ENCODE measurements at regions not wholly inside any gene's neighbourhood (a gene's known extent, or its start where the extent isn't known, plus 50 kb on each side); places are given as distances from the start of the nearest gene placed in this dataset.
"Not testable (repeated sequence)": the region's sequence is repeated elsewhere in the genome, so short reads cannot be mapped to it uniquely, and the experiment has no call there.

- H3K9ac ChIP-seq (ENCODE audit: low read depth, low read length); H3K9me3 ChIP-seq (replicated peaks; ENCODE audit: low read length); H3K27me3 ChIP-seq (ENCODE audit: control insufficient read depth, insufficient read depth, low read length); H3K4me3 ChIP-seq (ENCODE audit: low read length); H3K36me3 ChIP-seq (ENCODE audit: insufficient read depth, low read length); H3K4me2 ChIP-seq (ENCODE audit: low read length); H3K4me1 ChIP-seq (ENCODE audit: control insufficient read depth, insufficient read depth, low read length): not testable (repeated sequence)
Measured at GRCh38 chr13:81146576-81146975, 805.6 kb upstream of the SPRY2 start.

DNA sequence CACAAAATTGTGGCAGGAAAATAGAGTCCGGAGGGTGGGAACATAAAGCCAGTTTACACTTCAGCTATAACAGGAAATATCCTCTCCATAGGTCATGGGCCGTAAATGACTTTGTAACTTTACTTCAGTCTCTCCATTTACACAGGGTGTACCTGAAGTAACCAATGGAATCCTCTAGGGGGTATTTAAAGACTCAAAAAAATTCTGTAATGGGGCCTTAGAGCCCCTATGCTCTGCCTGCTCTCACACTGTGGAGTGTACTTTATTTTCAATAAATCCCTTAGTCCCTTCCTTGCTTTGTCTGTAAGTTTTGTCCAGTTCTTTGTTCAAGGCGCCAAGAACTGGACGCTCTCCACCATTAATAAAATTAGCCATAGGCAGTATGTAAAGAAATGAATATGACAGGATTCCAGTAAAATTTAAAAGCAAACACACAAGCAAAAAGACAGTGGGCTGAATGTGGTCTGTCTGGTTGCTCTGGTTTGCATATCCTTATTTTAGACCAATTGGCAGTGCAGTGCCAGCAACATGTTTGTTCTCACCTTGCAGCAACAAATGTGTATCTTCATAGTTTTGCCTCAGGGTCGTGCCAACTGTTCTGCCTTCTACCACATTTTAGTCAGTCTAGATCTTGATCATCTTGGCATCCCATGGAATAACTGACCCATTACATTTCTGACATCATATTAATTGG lies 801.5 kb upstream of the SPRY2 start:
- Histone ChIP-seq H3K4me3 (ENCODE audit: low read length) (no peak overlapping the region), H3K9me3 (replicated peaks; ENCODE audit: low read length) (no peaks in the 10 kb centered on the region), H3K36me3 (ENCODE audit: insufficient read depth, low read length) (no peaks in the 10 kb centered on the region), H3K9ac (ENCODE audit: low read depth, low read length) (no peak overlapping the region), H3K27me3 (ENCODE audit: control insufficient read depth, insufficient read depth, low read length) (no peaks in the 10 kb centered on the region), H3K4me1 (ENCODE audit: control insufficient read depth, insufficient read depth, low read length) (no peaks in the 10 kb centered on the region), H3K4me2 (ENCODE audit: low read length) (no peak overlapping the region)

- no peak overlapping the region for H3K9ac ChIP-seq (ENCODE audit: low read depth, low read length)
- H3K9me3 ChIP-seq (replicated peaks; ENCODE audit: low read length) = no peaks in the 10 kb centered on the region
- H3K36me3 ChIP-seq (ENCODE audit: insufficient read depth, low read length) = no peaks in the 10 kb centered on the region
- no peak overlapping the region for H3K4me2 ChIP-seq (ENCODE audit: low read length)
- no peaks in the 10 kb centered on the region for H3K4me1 ChIP-seq (ENCODE audit: control insufficient read depth, insufficient read depth, low read length)
- no peak overlapping the region for H3K4me3 ChIP-seq (ENCODE audit: low read length)
- H3K27me3 ChIP-seq (ENCODE audit: control insufficient read depth, insufficient read depth, low read length) = no peaks in the 10 kb centered on the region
Measured at GRCh38 chr13:81140675-81141074, 799.7 kb upstream of the SPRY2 start.

- no peak overlapping the region for H3K9ac ChIP-seq (ENCODE audit: low read depth, low read length)
- H3K4me2 ChIP-seq (ENCODE audit: low read length) = no peak overlapping the region
- no peaks in the 10 kb centered on the region for H3K27me3 ChIP-seq (ENCODE audit: control insufficient read depth, insufficient read depth, low read length)
- no peaks in the 10 kb centered on the region for H3K36me3 ChIP-seq (ENCODE audit: insufficient read depth, low read length)
- no peaks in the 10 kb centered on the region for H3K4me1 ChIP-seq (ENCODE audit: control insufficient read depth, insufficient read depth, low read length)
- H3K4me3 ChIP-seq (ENCODE audit: low read length) = no peak overlapping the region
- H3K9me3 ChIP-seq (replicated peaks; ENCODE audit: low read length) = no peaks in the 10 kb centered on the region
Measured at GRCh38 chr13:81139987-81140386, 799.1 kb upstream of the SPRY2 start.

DNA sequence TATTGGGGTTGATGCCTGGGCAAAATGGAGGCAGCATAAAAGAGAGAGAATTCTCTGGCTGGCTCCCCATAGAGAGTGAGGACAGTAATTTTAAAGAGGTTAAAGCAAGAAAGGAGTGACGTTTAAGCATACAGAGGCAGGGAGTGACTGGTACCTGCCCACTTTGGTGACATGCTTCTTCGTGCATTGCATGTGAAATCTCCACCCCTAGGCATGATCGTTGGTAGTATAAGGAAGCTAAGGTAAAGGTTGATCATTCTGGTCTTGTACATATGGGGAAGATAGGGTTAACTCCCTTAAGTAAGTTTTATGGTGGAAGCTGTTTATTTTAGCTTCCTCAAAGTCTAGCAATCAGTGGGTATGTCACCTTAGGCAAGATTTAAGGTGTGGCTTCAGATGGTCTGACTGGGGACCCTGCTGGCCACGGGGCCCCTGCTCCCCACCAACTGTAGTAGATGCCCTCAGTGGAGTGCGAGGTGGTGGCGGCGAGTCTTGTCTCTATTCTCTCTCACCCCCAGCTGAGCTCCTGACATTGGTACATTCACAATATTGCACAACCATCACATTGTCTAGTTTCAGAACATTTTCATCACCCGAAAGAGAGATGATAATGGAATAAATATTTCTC lies 797.5 kb upstream of the SPRY2 start:
- no peaks in the 10 kb centered on the region for H3K27me3 ChIP-seq (ENCODE audit: control insufficient read depth, insufficient read depth, low read length)
- H3K4me1 ChIP-seq (ENCODE audit: control insufficient read depth, insufficient read depth, low read length) = no peaks in the 10 kb centered on the region
- H3K4me2 ChIP-seq (ENCODE audit: low read length) = no peak overlapping the region
- H3K9ac ChIP-seq (ENCODE audit: low read depth, low read length) = no peak overlapping the region
- no peak overlapping the region for H3K4me3 ChIP-seq (ENCODE audit: low read length)
- H3K36me3 ChIP-seq (ENCODE audit: insufficient read depth, low read length) = no peaks in the 10 kb centered on the region
- no peaks in the 10 kb centered on the region for H3K9me3 ChIP-seq (replicated peaks; ENCODE audit: low read length)

GRCh38 chr13:81133066-81133465 lies 792.1 kb upstream of the SPRY2 start:
- Histone ChIP-seq H3K4me1 (ENCODE audit: control insufficient read depth, insufficient read depth, low read length) (no peaks in the 10 kb centered on the region), H3K9me3 (replicated peaks; ENCODE audit: low read length) (no peaks in the 10 kb centered on the region), H3K4me2 (ENCODE audit: low read length) (no peak overlapping the region), H3K4me3 (ENCODE audit: low read length) (no peak overlapping the region), H3K9ac (ENCODE audit: low read depth, low read length) (no peak overlapping the region), H3K27me3 (ENCODE audit: control insufficient read depth, insufficient read depth, low read length) (no peaks in the 10 kb centered on the region), H3K36me3 (ENCODE audit: insufficient read depth, low read length) (no peaks in the 10 kb centered on the region)

DNA sequence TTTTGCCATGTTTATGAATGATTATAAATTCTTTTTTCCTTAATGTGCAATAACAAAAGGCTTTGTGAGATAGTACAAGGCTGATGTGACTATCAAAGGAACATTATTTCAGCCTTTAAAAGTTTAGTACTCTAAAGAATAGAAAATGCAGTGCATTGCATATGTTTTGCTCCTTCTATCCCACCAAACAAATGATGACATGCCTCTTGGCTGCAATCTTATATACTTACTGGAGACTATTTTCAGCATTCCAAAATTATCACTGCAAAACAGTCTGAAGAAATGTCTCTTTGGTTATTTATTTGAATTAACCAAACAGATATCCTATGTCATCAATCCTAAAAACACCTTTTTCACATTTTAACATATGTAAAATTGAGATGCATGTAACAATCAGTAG lies 776.5 kb upstream of the SPRY2 start:
- H3K27me3 ChIP-seq (ENCODE audit: control insufficient read depth, insufficient read depth, low read length) = no peaks in the 10 kb centered on the region
- peaks cover 20% of the 10 kb centered on the region for H3K4me1 ChIP-seq (ENCODE audit: control insufficient read depth, insufficient read depth, low read length)
- H3K4me3 ChIP-seq (ENCODE audit: low read length) = no peak overlapping the region
- H3K4me2 ChIP-seq (ENCODE audit: low read length) = no peak overlapping the region
- H3K36me3 ChIP-seq (ENCODE audit: insufficient read depth, low read length) = no peaks in the 10 kb centered on the region
- no peaks in the 10 kb centered on the region for H3K9me3 ChIP-seq (replicated peaks; ENCODE audit: low read length)
- H3K9ac ChIP-seq (ENCODE audit: low read depth, low read length) = no peak overlapping the region

DNA sequence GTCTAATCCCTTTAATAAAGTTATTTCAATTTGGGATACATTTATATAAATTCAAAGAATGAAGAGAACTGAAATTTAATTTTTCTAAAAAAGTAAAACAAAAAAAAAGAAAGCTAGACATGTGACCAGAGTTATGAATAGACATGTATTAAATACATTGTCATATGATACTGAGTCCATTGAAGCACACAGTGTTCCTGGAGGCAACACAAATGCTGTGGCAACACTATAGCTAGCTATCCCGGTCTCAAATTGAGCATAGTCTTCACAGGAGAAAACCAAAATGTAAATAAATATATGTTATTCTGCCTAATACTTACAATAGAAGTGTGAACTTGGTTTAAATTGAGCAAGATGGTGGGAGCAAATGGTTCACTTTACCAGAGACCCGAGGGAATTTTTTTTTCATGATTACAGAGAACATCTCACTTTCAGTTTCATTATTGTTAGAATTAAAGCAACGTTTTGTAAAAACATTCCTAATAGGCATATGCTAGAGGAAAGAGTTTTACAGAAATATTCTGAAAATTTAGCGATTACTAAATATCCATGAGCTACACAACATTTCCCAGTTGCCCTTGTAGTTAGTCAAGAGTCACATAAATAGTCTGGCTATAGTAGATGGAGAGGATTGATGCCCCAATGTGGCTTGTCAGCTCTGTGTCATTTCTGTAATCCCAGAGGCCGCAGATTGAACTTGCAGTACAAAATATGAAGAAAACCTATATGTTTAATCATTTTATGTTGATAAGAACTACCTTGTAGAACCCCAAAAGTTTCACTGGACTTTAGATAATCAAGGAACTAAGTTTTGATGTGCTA lies 775.7 kb upstream of the SPRY2 start:
- no peaks in the 10 kb centered on the region for H3K9me3 ChIP-seq (replicated peaks; ENCODE audit: low read length)
- peak overlapping the region; percentile 45 for H3K4me2 ChIP-seq (ENCODE audit: low read length)
- H3K4me1 ChIP-seq (ENCODE audit: control insufficient read depth, insufficient read depth, low read length) = peaks cover 20% of the 10 kb centered on the region
- H3K36me3 ChIP-seq (ENCODE audit: insufficient read depth, low read length) = no peaks in the 10 kb centered on the region
- H3K27me3 ChIP-seq (ENCODE audit: control insufficient read depth, insufficient read depth, low read length) = no peaks in the 10 kb centered on the region
- no peak overlapping the region for H3K9ac ChIP-seq (ENCODE audit: low read depth, low read length)
- no peak overlapping the region for H3K4me3 ChIP-seq (ENCODE audit: low read length)

DNA sequence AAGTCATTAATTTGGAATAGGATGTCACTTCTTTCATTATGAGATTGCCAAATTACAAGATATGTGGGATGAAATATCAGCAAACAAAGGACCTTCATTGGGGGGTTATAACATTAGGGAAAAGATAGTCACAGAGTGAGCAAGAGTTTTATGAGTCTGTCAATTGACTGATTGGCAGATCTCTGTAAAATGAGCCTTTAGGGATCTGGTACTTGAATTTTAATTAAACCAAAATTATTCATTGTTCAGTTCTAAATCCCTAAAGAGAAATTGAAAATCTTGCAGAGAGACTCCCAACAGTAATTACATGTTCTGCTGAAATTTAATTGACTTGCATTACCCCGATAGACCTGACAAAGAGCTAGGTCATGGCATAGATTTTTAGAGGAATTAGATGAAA lies 768.1 kb upstream of the SPRY2 start:
- Histone ChIP-seq H3K4me1 (ENCODE audit: control insufficient read depth, insufficient read depth, low read length) (no peaks in the 10 kb centered on the region), H3K4me2 (ENCODE audit: low read length) (no peak overlapping the region), H3K9me3 (replicated peaks; ENCODE audit: low read length) (no peaks in the 10 kb centered on the region), H3K36me3 (ENCODE audit: insufficient read depth, low read length) (no peaks in the 10 kb centered on the region), H3K9ac (ENCODE audit: low read depth, low read length) (no peak overlapping the region), H3K4me3 (ENCODE audit: low read length) (no peak overlapping the region), H3K27me3 (ENCODE audit: control insufficient read depth, insufficient read depth, low read length) (no peaks in the 10 kb centered on the region)

DNA sequence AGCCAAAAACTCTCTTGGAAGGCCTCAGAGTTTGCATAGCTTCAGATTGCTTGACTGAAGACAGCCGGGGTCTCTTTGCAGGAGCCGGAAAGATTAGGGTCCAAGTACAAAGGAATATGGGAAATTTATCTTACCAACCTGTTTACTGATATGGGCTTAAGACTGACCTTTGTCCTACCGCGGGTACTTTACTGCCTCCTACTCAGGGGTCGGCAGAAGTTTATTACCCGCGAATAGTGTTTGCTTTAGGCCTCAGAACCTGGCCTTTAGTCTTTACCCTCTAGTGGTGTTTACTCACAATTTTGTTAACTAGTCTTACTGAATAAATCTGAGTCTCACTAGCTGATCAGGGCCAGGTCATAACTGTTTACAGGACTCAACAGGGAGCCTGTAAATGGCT lies 765.4 kb upstream of the SPRY2 start:
- H3K9ac ChIP-seq (ENCODE audit: low read depth, low read length) = no peak overlapping the region
- H3K4me3 ChIP-seq (ENCODE audit: low read length) = no peak overlapping the region
- no peaks in the 10 kb centered on the region for H3K27me3 ChIP-seq (ENCODE audit: control insufficient read depth, insufficient read depth, low read length)

GRCh38 chr13:81104035-81104715 lies 763.2 kb upstream of the SPRY2 start:
- Histone ChIP-seq H3K4me1 (ENCODE audit: control insufficient read depth, insufficient read depth, low read length) (no peaks in the 10 kb centered on the region), H3K9ac (ENCODE audit: low read depth, low read length) (no peak overlapping the region), H3K27me3 (ENCODE audit: control insufficient read depth, insufficient read depth, low read length) (no peaks in the 10 kb centered on the region), H3K4me2 (ENCODE audit: low read length) (no peak overlapping the region), H3K9me3 (replicated peaks; ENCODE audit: low read length) (no peaks in the 10 kb centered on the region), H3K36me3 (ENCODE audit: insufficient read depth, low read length) (no peaks in the 10 kb centered on the region), H3K4me3 (ENCODE audit: low read length) (no peak overlapping the region)

More for the DNA sequence above, 765.4 kb upstream of the SPRY2 start:
- no peaks in the 10 kb centered on the region for H3K36me3 ChIP-seq (ENCODE audit: insufficient read depth, low read length)
- no peaks in the 10 kb centered on the region for H3K4me1 ChIP-seq (ENCODE audit: control insufficient read depth, insufficient read depth, low read length)
- no peak overlapping the region for H3K4me2 ChIP-seq (ENCODE audit: low read length)
- H3K9me3 ChIP-seq (replicated peaks; ENCODE audit: low read length) = no peaks in the 10 kb centered on the region

All from skeletal muscle satellite cell (primary cell).